HTR-8/SVneo (cell line): ENCODE measurements at regions not wholly inside any gene's neighbourhood (a gene's known extent, or its start where the extent isn't known, plus 50 kb on each side); places are given as distances from the start of the nearest gene placed in this dataset.
A peak's percentile ranks its signal among the peaks of the same experiment; 100 is the strongest.
"Not testable (repeated sequence)": the region's sequence is repeated elsewhere in the genome, so short reads cannot be mapped to it uniquely, and the experiment has no call there.

ENCODE experiments used
- DNase-seq: peaks from one replicate; pipeline ENCODE4 v3.0.0; 2011; ENCODE audit warnings: low spot score, mixed read lengths; ENCODE audit not compliant: insufficient read length
- FAIRE-seq: peaks from 2 replicates; lab custom pipeline; 2011; peaks lifted over from hg19 to GRCh38; lab: Jason Lieb, UNC

DNA sequence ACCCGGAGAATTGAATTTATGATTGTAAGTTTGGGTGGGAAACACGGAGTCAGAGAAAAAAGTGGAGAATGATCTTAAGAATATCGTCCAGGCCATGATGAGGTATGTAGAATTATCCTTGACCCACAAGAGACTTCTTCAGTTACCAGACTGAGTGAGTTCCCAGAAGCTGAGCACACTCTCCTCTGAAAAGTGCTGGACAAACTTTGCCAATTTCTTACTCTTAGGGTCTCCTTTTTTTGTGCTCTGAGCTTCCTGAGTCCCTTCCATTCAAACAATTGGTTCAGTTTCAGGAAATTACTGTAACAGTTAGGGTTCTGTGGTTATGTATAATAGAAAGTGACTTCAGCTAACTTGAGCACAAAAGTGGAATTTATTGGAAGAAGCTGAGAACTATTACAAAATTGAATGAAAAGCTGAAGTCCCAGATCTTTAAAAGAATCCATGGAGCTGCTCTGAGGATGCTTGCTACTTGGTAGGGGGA is 50.6 kb upstream of the EHBP1 start:
- FAIRE-seq, result no peak
- DNase-seq, result no peak

GRCh38 chr2:62654423-62654791 is 51.1 kb upstream of the EHBP1 start:
- DNase-seq, result no peak

DNA sequence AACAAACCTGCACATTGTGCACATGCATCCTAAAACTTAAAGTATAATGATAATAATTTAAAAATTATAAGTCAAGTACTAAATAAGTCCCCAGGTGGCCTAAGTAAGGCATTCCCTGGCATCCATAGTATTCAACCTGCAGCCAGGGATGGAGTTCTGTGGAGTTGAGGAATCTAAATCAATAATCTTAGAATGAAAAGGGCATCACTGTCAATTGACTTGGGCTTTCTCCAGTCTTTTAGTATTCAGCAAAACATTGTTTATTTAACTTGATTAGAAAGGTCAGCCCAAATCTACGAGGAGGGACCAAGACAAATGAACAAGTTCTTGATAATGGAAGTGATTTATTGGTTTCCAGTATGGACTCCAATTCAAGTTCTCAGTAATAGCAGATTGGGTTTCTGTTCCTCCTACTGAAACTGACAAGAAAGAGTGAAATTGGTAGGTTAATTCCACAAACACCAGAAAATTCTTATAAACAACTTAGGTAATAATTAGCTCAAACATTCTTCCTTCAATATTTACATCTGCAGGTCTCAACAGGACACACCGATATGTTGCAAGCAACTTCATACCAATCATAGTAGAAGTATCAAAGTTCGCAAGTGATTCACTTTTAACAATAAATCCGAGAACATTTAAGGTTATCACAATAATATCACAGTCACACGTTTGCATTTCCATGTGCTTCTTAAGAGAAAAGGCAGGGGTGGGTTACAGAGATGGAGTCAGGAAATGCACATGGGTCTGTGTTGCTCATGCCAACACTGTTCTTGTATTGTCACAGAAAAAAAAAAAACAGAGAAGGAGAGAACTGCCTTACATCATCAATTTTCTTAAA is 51.7 kb upstream of the EHBP1 start:
- FAIRE-seq (no peak), DNase-seq (no peak)

More at GRCh38 chr2:62654423-62654791, 51.1 kb upstream of the EHBP1 start:
- peak; percentile 54 for FAIRE-seq

- FAIRE-seq, DNase-seq: not testable (repeated sequence)
These were observed 56.4 kb upstream of the EHBP1 start for GRCh38 chr2:62649087-62649486.

DNA sequence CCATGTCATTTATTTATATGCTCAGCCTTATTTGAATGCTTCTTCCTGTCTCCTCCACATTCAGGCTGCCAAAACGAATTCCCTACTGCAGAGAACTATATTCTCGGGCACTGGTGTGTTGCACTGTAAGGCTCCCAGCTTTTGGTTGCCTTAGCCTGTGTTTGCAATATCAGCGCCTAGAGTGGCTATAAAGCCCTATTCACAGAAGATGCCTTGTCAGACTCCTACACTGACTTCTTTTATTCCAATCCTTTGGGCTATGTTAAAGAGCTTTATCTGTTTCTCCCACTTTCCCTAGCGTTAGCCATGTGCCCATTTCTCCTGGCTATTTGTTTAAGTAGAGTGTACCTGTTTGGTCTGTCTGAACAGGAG is 62.4 kb upstream of the EHBP1 start:
- DNase-seq, result no peak
- FAIRE-seq, result no peak

- no peak for DNase-seq
- no peak for FAIRE-seq
These were observed 62.9 kb upstream of the EHBP1 start for GRCh38 chr2:62642429-62643099.

DNA sequence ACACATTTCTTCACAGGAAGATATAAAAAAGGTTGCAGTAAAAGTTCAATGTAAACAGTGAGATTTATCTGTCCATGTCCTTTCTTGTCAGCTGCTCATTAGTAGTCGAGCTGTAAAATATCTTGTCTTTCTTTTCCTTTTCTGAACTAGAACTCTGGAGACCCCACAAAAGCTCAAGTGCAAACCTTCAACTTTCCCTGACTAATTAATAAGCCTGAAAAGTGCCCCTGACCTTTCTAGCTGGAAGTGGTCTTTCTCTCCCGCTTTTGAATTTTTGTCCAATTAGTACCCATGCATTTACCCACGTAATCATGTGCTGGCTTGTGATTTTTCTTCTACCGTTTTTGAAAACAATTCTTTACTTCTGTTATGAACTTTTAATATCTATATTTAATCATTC is 63.6 kb upstream of the EHBP1 start:
- FAIRE-seq (no peak), DNase-seq (no peak)

GRCh38 chr2:62641410-62641843 is 64.1 kb upstream of the EHBP1 start:
- no peak for DNase-seq
- no peak for FAIRE-seq

DNA sequence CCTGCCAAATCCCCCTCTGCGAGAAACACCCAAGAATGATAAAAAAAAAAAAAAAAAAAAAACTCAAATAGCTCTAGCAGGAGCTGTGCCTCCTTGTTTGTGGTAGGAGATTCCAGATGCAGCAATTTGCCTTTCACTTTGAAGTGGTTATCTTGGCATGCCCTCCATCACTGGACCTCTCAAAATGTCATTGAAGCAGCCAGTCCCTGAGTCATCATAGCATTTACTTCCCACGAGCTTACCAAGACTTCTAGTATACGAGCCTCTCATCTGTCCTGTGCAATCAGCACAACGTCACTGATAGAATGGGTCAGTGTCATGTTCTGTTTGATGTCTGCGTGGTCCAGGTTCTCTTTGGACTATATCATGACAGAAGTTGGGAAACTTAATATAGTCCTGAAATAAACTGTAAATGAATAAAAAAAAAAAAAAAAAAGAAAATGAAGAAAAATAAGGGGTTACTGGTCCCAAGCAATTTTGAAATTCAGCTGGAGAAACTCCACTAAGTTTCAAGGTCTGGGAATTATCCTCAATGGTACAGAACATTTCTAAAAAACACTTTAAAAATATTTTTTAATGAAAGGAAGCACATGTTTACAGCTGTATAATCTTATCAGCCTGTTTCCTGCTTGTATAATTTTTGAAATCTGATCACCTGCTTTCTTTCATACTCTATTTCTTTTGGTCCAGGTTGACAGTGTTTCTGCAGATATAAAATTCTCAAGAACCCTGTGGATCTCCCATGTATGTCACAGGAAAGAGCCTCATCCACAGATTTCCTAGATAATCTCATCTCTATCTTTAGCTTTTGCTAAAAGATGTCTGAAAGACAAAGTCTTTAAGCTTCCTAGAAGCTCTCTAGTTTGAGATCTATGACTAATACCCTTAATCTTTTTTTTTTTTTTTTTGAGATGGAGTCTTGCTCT is 74.1 kb upstream of the EHBP1 start:
- DNase-seq, result no peak
- FAIRE-seq, result no peak

GRCh38 chr2:62630206-62630605 is 75.3 kb upstream of the EHBP1 start:
- FAIRE-seq, result not testable (repeated sequence)

DNA sequence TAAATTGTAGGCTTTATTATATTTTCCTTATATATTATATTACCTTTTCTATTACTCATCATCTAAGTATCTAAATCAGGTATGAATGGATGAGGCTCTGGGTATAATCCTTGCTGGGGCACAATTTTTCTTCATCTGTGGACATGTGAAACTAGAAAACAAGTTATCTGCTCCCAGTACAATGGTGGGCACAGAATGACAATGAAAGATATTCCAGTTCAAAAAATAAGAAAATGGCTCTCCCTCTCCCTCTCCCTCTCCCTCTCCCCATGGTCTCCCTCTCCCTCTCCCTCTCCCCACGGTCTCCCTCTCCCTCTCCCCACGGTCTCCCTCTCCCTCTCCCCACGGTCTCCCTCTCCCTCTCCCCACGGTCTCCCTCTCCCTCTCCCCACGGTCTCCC is 76.2 kb upstream of the EHBP1 start:
- DNase-seq, FAIRE-seq: not testable (repeated sequence)

More at GRCh38 chr2:62630206-62630605, 75.3 kb upstream of the EHBP1 start:
- not testable (repeated sequence) for DNase-seq

DNA sequence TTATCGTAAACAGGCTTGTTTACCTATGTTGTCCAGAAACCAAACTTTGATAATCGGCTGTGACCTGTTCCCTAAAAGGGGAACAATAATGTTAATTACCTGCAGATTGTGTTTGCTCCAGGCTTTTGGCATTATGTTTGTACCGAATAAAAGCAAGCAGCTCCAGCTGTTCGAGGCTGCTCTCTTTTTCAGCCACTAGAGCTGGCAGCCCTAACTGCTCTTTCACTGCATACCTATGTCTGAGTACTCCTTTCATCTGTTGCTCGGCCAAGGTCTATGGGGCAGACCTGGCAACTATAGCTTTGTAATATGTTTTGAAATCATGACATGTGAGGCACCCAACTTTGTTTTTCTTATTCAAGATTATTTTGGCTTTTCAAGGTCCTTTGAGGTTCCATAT is 77.8 kb upstream of the EHBP1 start:
- DNase-seq (no peak), FAIRE-seq (no peak)

DNA sequence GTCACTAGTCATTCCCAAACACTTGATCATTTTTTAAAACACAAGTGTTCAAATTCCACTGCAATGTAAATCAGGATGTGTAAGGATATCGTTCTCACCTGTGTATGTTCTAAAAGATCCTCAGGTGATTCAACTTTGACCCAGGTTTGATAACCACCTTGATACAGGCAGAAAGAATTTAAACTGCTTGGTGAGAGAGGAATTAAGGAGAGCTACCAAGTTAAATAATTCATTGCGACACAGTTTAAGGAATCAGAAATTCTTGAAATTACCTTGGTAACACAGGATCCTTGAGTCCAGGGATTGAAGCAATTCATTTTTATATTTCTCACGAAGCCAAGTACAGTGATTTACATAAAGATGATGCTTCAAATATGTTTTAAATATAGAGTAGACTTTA is 80.7 kb upstream of the EHBP1 start:
- DNase-seq (no peak), FAIRE-seq (no peak)

DNA sequence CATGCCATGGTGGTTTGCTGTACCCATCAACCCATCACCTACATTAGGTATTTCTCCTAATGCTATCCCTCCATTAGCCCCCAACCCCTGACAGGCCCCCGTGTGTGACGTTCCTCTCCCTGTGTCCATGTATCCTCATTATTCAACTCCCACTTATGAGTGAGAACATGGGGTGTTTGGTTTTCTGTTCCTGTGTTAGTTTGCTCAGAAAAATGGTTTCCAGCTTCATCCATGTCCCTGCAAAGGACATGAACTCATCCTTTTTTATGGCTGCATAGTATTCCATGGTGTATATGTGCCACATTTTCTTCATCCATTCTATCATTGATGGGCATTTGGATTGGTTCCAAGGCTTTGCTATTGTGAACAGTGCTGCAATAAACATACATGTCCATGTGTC is 89.0 kb upstream of the EHBP1 start:
- not testable (repeated sequence) for FAIRE-seq, DNase-seq

GRCh38 chr2:62611854-62612253 is 93.7 kb upstream of the EHBP1 start:
- DNase-seq (no peak), FAIRE-seq (no peak)

DNA sequence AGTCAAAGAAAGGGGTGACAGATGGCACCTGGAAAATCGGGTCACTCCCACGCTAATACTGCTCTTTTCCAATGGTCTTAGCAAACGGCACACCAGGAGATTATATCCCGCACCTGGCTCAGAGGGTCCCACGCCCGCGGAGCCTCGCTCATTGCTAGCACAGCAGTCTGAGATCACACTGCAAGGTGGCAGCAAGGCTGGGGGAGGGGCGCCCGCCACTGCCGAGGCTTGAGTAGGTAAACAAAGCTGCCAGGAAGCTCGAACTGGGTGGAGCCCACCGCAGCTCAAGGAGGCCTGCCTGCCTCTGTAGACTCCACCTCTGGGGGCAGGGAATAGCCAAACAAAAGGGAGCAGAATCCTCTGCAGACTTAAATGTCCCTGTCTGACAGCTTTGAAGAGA is 99.5 kb upstream of the TMEM17 start:
- FAIRE-seq, DNase-seq: not testable (repeated sequence)

- FAIRE-seq (no peak), DNase-seq (no peak)
These were observed 98.3 kb upstream of the TMEM17 start for GRCh38 chr2:62604336-62604735.

GRCh38 chr2:62603154-62603712 is 97.2 kb upstream of the TMEM17 start:
- DNase-seq, result no peak
- FAIRE-seq, result no peak

- DNase-seq, FAIRE-seq: not testable (repeated sequence)
These were observed 93.8 kb upstream of the TMEM17 start for GRCh38 chr2:62599674-62600410.
